NCI-H1417 (cell line): ENCODE measurements at regions not wholly inside any gene's neighbourhood (a gene's known extent, or its start where the extent isn't known, plus 50 kb on each side); places are given as distances from the start of the nearest gene placed in this dataset.

ENCODE experiments used
- DNase-seq, 3 experiments: peaks; one replicate each; lab custom pipeline; 2025; lab: John Stamatoyannopoulos, UW

- DNase-seq: peak; percentile 8 to 62 (median 24)
These were observed 273.6 kb downstream of the HRH4 start for GRCh38 chr18:24734058-24734457.

- no peak for DNase-seq
These were observed 275.3 kb downstream of the HRH4 start for GRCh38 chr18:24735624-24736231.

- no peak for DNase-seq
These were observed 276.4 kb downstream of the HRH4 start for GRCh38 chr18:24736662-24737330.

GRCh38 chr18:24740829-24741228 lies 280.4 kb downstream of the HRH4 start:
- no peak for DNase-seq

- peak in 1 of 3 experiments; percentile 2 for DNase-seq
These were observed 280.9 kb downstream of the HRH4 start for GRCh38 chr18:24741321-24741720.

GRCh38 chr18:24741965-24742724 lies 281.7 kb downstream of the HRH4 start:
- no peak for DNase-seq

GRCh38 chr18:24754583-24755253 lies 294.3 kb downstream of the HRH4 start:
- no peak for DNase-seq

GRCh38 chr18:24756385-24756784 lies 295.9 kb downstream of the HRH4 start:
- no peak for DNase-seq

GRCh38 chr18:24757134-24757533 lies 296.7 kb downstream of the HRH4 start:
- no peak for DNase-seq

GRCh38 chr18:24761765-24762164 lies 301.3 kb downstream of the HRH4 start:
- DNase-seq: no peak

- DNase-seq: no peak
These were observed 302.1 kb downstream of the HRH4 start for GRCh38 chr18:24762511-24762910.

GRCh38 chr18:24763765-24764513 lies 303.5 kb downstream of the HRH4 start:
- DNase-seq: no peak

GRCh38 chr18:24764766-24765165 lies 304.3 kb downstream of the HRH4 start:
- DNase-seq: no peak

GRCh38 chr18:24766376-24766775 lies 305.9 kb downstream of the HRH4 start:
- DNase-seq: no peak

- no peak for DNase-seq
These were observed 310.0 kb downstream of the HRH4 start for GRCh38 chr18:24770311-24771024.

- DNase-seq: no peak
These were observed 310.9 kb downstream of the HRH4 start for GRCh38 chr18:24771300-24771699.

- DNase-seq: no peak
These were observed 312.7 kb downstream of the HRH4 start for GRCh38 chr18:24773101-24773500.

GRCh38 chr18:24776019-24776418 lies 315.6 kb downstream of the HRH4 start:
- no peak for DNase-seq

GRCh38 chr18:24778810-24779418 lies 318.5 kb downstream of the HRH4 start:
- no peak for DNase-seq

- no peak for DNase-seq
These were observed 322.1 kb downstream of the HRH4 start for GRCh38 chr18:24782566-24782965.

- no peak for DNase-seq
These were observed 324.6 kb downstream of the HRH4 start for GRCh38 chr18:24785019-24785418.
